Endothelial cell of umbilical vein (primary cell): ENCODE measurements at regions not wholly inside any gene's neighbourhood (a gene's known extent, or its start where the extent isn't known, plus 50 kb on each side); places are given as distances from the start of the nearest gene placed in this dataset.

Experiments used
- BruUV-seq: library from RNA; stranded (reverse); fragments of 400-500 nt; replicated peaks from 2 replicates; lab custom pipeline; 2021; lab: Mats Ljungman, UMichigan
- CTCF ChIA-PET: fragments of 300-600, 350-600 bp; sonication (Branson Sonifier 250); formaldehyde crosslinking; loops from one replicate; lab custom pipeline; 2021; ENCODE audit warnings: antibody characterized with exemption, inconsistent platforms; lab: Charles Lee
- POLR2A ChIA-PET: fragments of 300-600, 350-600 bp; sonication (Branson Sonifier 250); formaldehyde crosslinking; loops from one replicate; lab custom pipeline; 2021; ENCODE audit warnings: antibody characterized with exemption, inconsistent platforms; lab: Charles Lee
- DNase-seq: peaks from one replicate; pipeline ENCODE4 v3.0.0-alpha.2; 2011; ENCODE audit warnings: low read depth, low spot score
- FAIRE-seq: peaks from 2 replicates; lab custom pipeline; 2011; peaks lifted over from hg19 to GRCh38; lab: Jason Lieb, UNC
- H2AFZ ChIP-seq: 2 replicates; pipeline ENCODE4 v1.6.0; 2012; ENCODE audit warnings: low read depth, low read length, control low read depth, inconsistent platforms
- H3K27ac ChIP-seq: 2 replicates; pipeline ENCODE4 v1.5.1; 2011; ENCODE audit warnings: low read depth, mild to moderate bottlenecking, control low read depth, low read length, moderate library complexity; ENCODE audit not compliant: insufficient read depth
- H3K27me3 ChIP-seq, 2 experiments: 2 replicates each; pipeline versions ENCODE4 v1.6.0 to v1.6.1; 2011; ENCODE audit warnings: low read length in 2 of 2, mixed read lengths in 1 of 2; ENCODE audit not compliant: control insufficient read depth in 2 of 2, insufficient read depth in 2 of 2
- H3K36me3 ChIP-seq, 2 experiments: 2 replicates in 1 of 2; 3 replicates in 1 of 2; pipeline ENCODE4 v1.5.1; 2011; ENCODE audit warnings: low read length in 2 of 2, mild to moderate bottlenecking in 1 of 2, moderate library complexity in 1 of 2; ENCODE audit not compliant: control insufficient read depth in 2 of 2, insufficient read depth in 2 of 2; ENCODE audit errors: extremely low read depth in 1 of 2
- H3K4me1 ChIP-seq: 3 replicates; pipeline ENCODE4 v1.5.1; 2011; ENCODE audit warnings: mild to moderate bottlenecking, low read length; ENCODE audit not compliant: control insufficient read depth, insufficient read depth; ENCODE audit errors: extremely low read depth
- H3K4me2 ChIP-seq: 2 replicates; pipeline ENCODE4 v1.6.1; 2011; ENCODE audit warnings: low read length, control low read depth, mixed read lengths; ENCODE audit not compliant: insufficient read depth
- H3K4me3 ChIP-seq, 3 experiments: fragments of 200-600 bp in 1 of 3; sonication (generic), shearing (Covaris generic) in 1 of 3; replicated peaks in 1 of 3; 2 replicates each; pipeline ENCODE4 v1.5.1; 2011 to 2016; ENCODE audit warnings: control low read depth in 3 of 3, low read length in 3 of 3, mild to moderate bottlenecking in 2 of 3, inconsistent platforms in 1 of 3, low read depth in 1 of 3, moderate library complexity in 1 of 3; ENCODE audit not compliant: insufficient read depth in 1 of 3
- H3K79me2 ChIP-seq: 2 replicates; pipeline ENCODE4 v1.6.0; 2012; ENCODE audit warnings: low read length, inconsistent platforms; ENCODE audit not compliant: control insufficient read depth, insufficient read depth
- H3K9ac ChIP-seq: replicated peaks from 2 replicates; pipeline ENCODE3; 2011; ENCODE audit warnings: low read length, control low read depth; ENCODE audit not compliant: insufficient read depth; ENCODE audit errors: extremely low read depth
- H3K9me1 ChIP-seq: replicated peaks from 3 replicates; pipeline ENCODE4 v1.6.0; 2011; ENCODE audit warnings: mild to moderate bottlenecking, low read length; ENCODE audit not compliant: control insufficient read depth, insufficient read depth; ENCODE audit errors: extremely low read depth
- H3K9me3 ChIP-seq: replicated peaks from 2 replicates; pipeline ENCODE4 v1.5.1; 2012; ENCODE audit warnings: low read length, inconsistent platforms; ENCODE audit not compliant: control insufficient read depth, insufficient read depth
- H4K20me1 ChIP-seq: replicated peaks from 2 replicates; pipeline ENCODE3; 2011; ENCODE audit warnings: mild to moderate bottlenecking, low read length; ENCODE audit not compliant: control insufficient read depth, insufficient read depth; ENCODE audit errors: extremely low read depth
- CTCF ChIP-seq, 2 donors: IDR thresholded peaks; 1 replicate in 1 of 2; 2 replicates in 1 of 2; pipeline ENCODE4 v1.5.1; 2011; ENCODE audit warnings: low read length in 2 of 2, mild to moderate bottlenecking in 2 of 2, moderate library complexity in 2 of 2, control low read depth in 1 of 2, inconsistent platforms in 1 of 2, low read depth in 1 of 2; ENCODE audit not compliant: insufficient read depth in 1 of 2; ENCODE audit errors: extremely low read depth in 1 of 2
- EZH2 ChIP-seq: IDR thresholded peaks from 2 replicates; pipeline ENCODE4 v1.6.1; 2012; ENCODE audit warnings: borderline replicate concordance, low read depth, mild to moderate bottlenecking, moderate library complexity, low read length, inconsistent platforms; ENCODE audit not compliant: severe bottlenecking
- FOS ChIP-seq: IDR thresholded peaks from 2 replicates; pipeline ENCODE4 v1.6.1; 2011; ENCODE audit warnings: mild to moderate bottlenecking, low read length, moderate library complexity, borderline replicate concordance; ENCODE audit not compliant: insufficient read depth
- GATA2 ChIP-seq: IDR thresholded peaks from 2 replicates; pipeline ENCODE4 v1.7.0; 2011; ENCODE audit warnings: low read depth, mild to moderate bottlenecking, moderate library complexity, mixed read lengths, low read length; ENCODE audit not compliant: insufficient read length, insufficient read depth
- JUN ChIP-seq: IDR thresholded peaks from 2 replicates; pipeline ENCODE4 v1.6.1; 2011; ENCODE audit warnings: borderline replicate concordance, low read depth; ENCODE audit not compliant: insufficient read length, insufficient read depth
- MYC ChIP-seq: IDR thresholded peaks from one replicate; pipeline ENCODE4 v1.6.1; 2011; ENCODE audit warnings: mild to moderate bottlenecking, low read depth, low read length
- POLR2A ChIP-seq: IDR thresholded peaks from 2 replicates; pipeline ENCODE4 v1.6.1; 2012; ENCODE audit warnings: low read depth, mild to moderate bottlenecking, control low read depth, low read length
- POLR2AphosphoS5 ChIP-seq: IDR thresholded peaks from 2 replicates; pipeline ENCODE4 v1.6.1; 2012; ENCODE audit warnings: low read depth, mild to moderate bottlenecking, control low read depth, low read length, moderate library complexity; ENCODE audit not compliant: insufficient read depth
- dilution Hi-C: fragments of 300-500 bp; cut with MboI; formaldehyde crosslinking; loops from one replicate; pipeline ENCODE4 v1.15.0; 2019; ENCODE audit warnings: low sequenced_read_pairs; ENCODE audit not compliant: extremely low pct_ligation_motif_present
- intact Hi-C: fragments of 100-400 bp; cut with micrococcal nuclease; formaldehyde crosslinking; loops from one replicate; pipeline ENCODE4 v1.10.0; 2022
- TF ChIP-seq, protein P1 (sequence below): IDR thresholded peaks from 2 replicates; pipeline ENCODE4 v1.6.1; 2011; ENCODE audit not compliant: insufficient read depth, insufficient read length

- Histone ChIP-seq H3K9me1 (no peaks in the 10 kb centered on the region), H2AFZ (no peak overlapping the region), H3K36me3 (no peaks in the 10 kb centered on the region), H3K9me3 (peaks cover 2% of the 10 kb centered on the region), H3K4me3 (no peak overlapping the region), H3K27me3 (no peaks in the 10 kb centered on the region), H3K27ac (no peak overlapping the region), H3K4me2 (no peak overlapping the region), H4K20me1 (no peaks in the 10 kb centered on the region), H3K4me1 (no peaks in the 10 kb centered on the region), H3K9ac (no peak overlapping the region), H3K79me2 (no peaks in the 10 kb centered on the region)
- FAIRE-seq (no peak), DNase-seq (no peak)
- POLR2A ChIA-PET, result no interaction called here
- no TSS peak for BruUV-seq
- dilution Hi-C loops (no loop called here), intact Hi-C loops (no loop called here)
- TF ChIP-seq JUN, result no peak
- no peak for TF ChIP-seq CTCF (IDR thresholded peaks at IDR 0.05; ENCODE audit: extremely low read depth in 1 of 2, insufficient read depth in 1 of 2, low read depth in 1 of 2, low read length in 2 of 2)
- TF ChIP-seq POLR2AphosphoS5, result no peak
- TF ChIP-seq GATA2, result no peak
- TF ChIP-seq, protein P1, sequence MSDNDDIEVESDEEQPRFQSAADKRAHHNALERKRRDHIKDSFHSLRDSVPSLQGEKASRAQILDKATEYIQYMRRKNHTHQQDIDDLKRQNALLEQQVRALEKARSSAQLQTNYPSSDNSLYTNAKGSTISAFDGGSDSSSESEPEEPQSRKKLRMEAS, result no peak
- no peak for TF ChIP-seq POLR2A
- no peak for TF ChIP-seq MYC
- no peak for TF ChIP-seq FOS
- TF ChIP-seq EZH2, result no peak
- CTCF ChIA-PET, result no interaction called here
These were observed 155.4 kb upstream of the SMIM21 start for GRCh38 chr18:75582940-75583339.
